A549 (cell line): ENCODE measurements at regions not wholly inside any gene's neighbourhood (a gene's known extent, or its start where the extent isn't known, plus 50 kb on each side); places are given as distances from the start of the nearest gene placed in this dataset.

Source experiments
- ATAC-seq, 2 experiments: fragments of 200-7000 bp in 1 of 2; fragments of >200 bp in 1 of 2; cut with Nextera tagmentation in 1 of 2; cut with Tn5 transposase in 1 of 2; 3 replicates each; pipeline versions ENCODE4 v1.8.0 to v1.9.1; 2018 to 2020; ENCODE audit warnings: mild to moderate bottlenecking in 1 of 2, moderate library complexity in 1 of 2
- CTCF ChIA-PET: fragments of 300-600 bp; sonication (Branson Sonifier 250); formaldehyde crosslinking; extraction: SDS; loops from one replicate; lab custom pipeline; 2021; ENCODE audit warnings: antibody characterized with exemption, inconsistent platforms; lab: Yijun Ruan, JAX
- POLR2A ChIA-PET: fragments of 350-600 bp; formaldehyde crosslinking; extraction: SDS; loops from one replicate; lab custom pipeline; 2021; ENCODE audit warnings: antibody characterized with exemption, inconsistent platforms; lab: Yijun Ruan, JAX
- DNase-seq, 2 experiments: peaks; one replicate each; pipeline versions ENCODE4 v3.0.0 to v3.0.0-alpha.2; 2011 to 2016; ENCODE audit warnings: low read depth in 1 of 2, low spot score in 1 of 2
- FAIRE-seq: peaks from 2 replicates; lab custom pipeline; 2011; peaks lifted over from hg19 to GRCh38; lab: Jason Lieb, UNC
- H3K27ac ChIP-seq, 2 experiments: fragments of >200 bp; sonication (Bioruptor Twin); formaldehyde crosslinking; 3 replicates each; pipeline ENCODE4 v1.5.1; 2016 to 2017
- H3K4me1 ChIP-seq: fragments of >200 bp; sonication (Bioruptor Twin); formaldehyde crosslinking; 3 replicates; pipeline ENCODE4 v1.6.1; 2016
- H3K4me2 ChIP-seq: fragments of >200 bp; sonication (Bioruptor Twin); formaldehyde crosslinking; 3 replicates; pipeline ENCODE4 v1.6.1; 2016
- H3K4me3 ChIP-seq: fragments of >200 bp; sonication (Bioruptor Twin); formaldehyde crosslinking; 3 replicates; pipeline ENCODE4 v1.5.1; 2016
- H3K9me3 ChIP-seq: fragments of >200 bp; sonication (Bioruptor Twin); formaldehyde crosslinking; 3 replicates; pipeline ENCODE4 v1.6.1; 2016
- CBX8 ChIP-seq: fragments of 200-600 bp; sonication (generic); IDR thresholded peaks from 2 replicates; pipeline ENCODE4 v1.6.1; 2016
- CEBPB ChIP-seq, 2 experiments: fragments of >200 bp in 1 of 2; sonication (Bioruptor Twin) in 1 of 2; formaldehyde crosslinking in 1 of 2; IDR thresholded peaks; 2 replicates each; pipeline ENCODE4 v1.6.1; 2012 to 2016
- CHD2 ChIP-seq: fragments of 150-350 bp; IDR thresholded peaks from 2 replicates; pipeline ENCODE4 v1.6.1; 2014; ENCODE audit warnings: low read length; ENCODE audit not compliant: partially characterized antibody
- CHD4 ChIP-seq: fragments of 200-600 bp; sonication (generic); IDR thresholded peaks from 2 replicates; pipeline ENCODE4 v1.6.1; 2016; ENCODE audit warnings: antibody characterized with exemption, mild to moderate bottlenecking, borderline replicate concordance
- EP300 ChIP-seq, 2 experiments: fragments of >200 bp; sonication (Bioruptor Twin); formaldehyde crosslinking; IDR thresholded peaks; 2 replicates in 1 of 2; 3 replicates in 1 of 2; pipeline ENCODE4 v1.6.1; 2016 to 2017
- ESRRA ChIP-seq: fragments of 150-350 bp; IDR thresholded peaks from 2 replicates; pipeline ENCODE4 v1.6.1; 2014; ENCODE audit warnings: mild to moderate bottlenecking, low read length, borderline replicate concordance
- FOSB ChIP-seq: fragments of 250-450 bp; sonication (Bioruptor Pico); IDR thresholded peaks from 2 replicates; pipeline ENCODE4 v1.5.0; 2020; ENCODE audit warnings: mild to moderate bottlenecking, moderate library complexity
- FOXS1 ChIP-seq: fragments of 250-450 bp; sonication (Bioruptor Pico); IDR thresholded peaks from 2 replicates; pipeline ENCODE4 v1.5.0; 2020; ENCODE audit warnings: mild to moderate bottlenecking, moderate library complexity
- GATA3 ChIP-seq: IDR thresholded peaks from 2 replicates; pipeline ENCODE4 v1.6.1; 2012; ENCODE audit warnings: borderline replicate concordance
- HDAC2 ChIP-seq: fragments of 200-600 bp; sonication (generic); IDR thresholded peaks from 2 replicates; pipeline ENCODE4 v1.6.1; 2016
- HOXB13 ChIP-seq: fragments of 250-450 bp; sonication (Bioruptor Pico); IDR thresholded peaks from 2 replicates; pipeline ENCODE4 v1.5.0; 2020; ENCODE audit warnings: low read depth, mild to moderate bottlenecking, moderate library complexity
- MAFK ChIP-seq: fragments of 450-650 bp; IDR thresholded peaks from 2 replicates; pipeline ENCODE4 v1.6.1; 2014; ENCODE audit not compliant: partially characterized antibody
- MYC ChIP-seq: IDR thresholded peaks from 2 replicates; pipeline ENCODE4 v1.6.1; 2012; ENCODE audit warnings: mild to moderate bottlenecking, inconsistent platforms, low read length, improper control_type of control experiment, borderline replicate concordance
- NFE2L2 ChIP-seq: fragments of 150-350 bp; conservative IDR thresholded peaks from 2 replicates; pipeline ENCODE4 v1.6.1; 2014; ENCODE audit warnings: low read length
- POLR2AphosphoS2 ChIP-seq: conservative IDR thresholded peaks from 2 replicates; pipeline ENCODE4 v1.6.1; 2012; ENCODE audit warnings: low read length, improper control_type of control experiment, inconsistent platforms
- RCOR1 ChIP-seq: fragments of 150-350 bp; IDR thresholded peaks from 2 replicates; pipeline ENCODE4 v1.6.1; 2014; ENCODE audit warnings: antibody characterized with exemption, low read length, low read depth
- RFX5 ChIP-seq: fragments of 450-650 bp; IDR thresholded peaks from 2 replicates; pipeline ENCODE4 v1.7.1; 2014; ENCODE audit warnings: antibody characterized with exemption, mild to moderate bottlenecking, moderate library complexity
- RNF2 ChIP-seq: fragments of 200-600 bp; sonication (generic); IDR thresholded peaks from 2 replicates; pipeline ENCODE4 v1.6.1; 2016; ENCODE audit warnings: low read depth, mild to moderate bottlenecking, antibody characterized with exemption, moderate library complexity, borderline replicate concordance
- SREBF2 ChIP-seq: fragments of 450-650 bp; IDR thresholded peaks from 2 replicates; pipeline ENCODE4 v1.6.1; 2014; ENCODE audit warnings: mild to moderate bottlenecking, moderate library complexity
- TFCP2L1 ChIP-seq: fragments of 250-450 bp; sonication (Bioruptor Pico); IDR thresholded peaks from 2 replicates; pipeline ENCODE4 v1.5.0; 2021; ENCODE audit warnings: mild to moderate bottlenecking
- ZFP36 ChIP-seq: fragments of 450-650 bp; IDR thresholded peaks from 2 replicates; pipeline ENCODE4 v1.6.1; 2014; ENCODE audit warnings: borderline replicate concordance; ENCODE audit not compliant: partially characterized antibody
- ZSCAN20 ChIP-seq: fragments of 250-450 bp; sonication (Bioruptor Pico); IDR thresholded peaks from 2 replicates; pipeline ENCODE4 v1.8.0; 2022; ENCODE audit warnings: mild to moderate bottlenecking, moderate library complexity
- WGBS: methylation state at CpG from one replicate; pipeline ENCODE4 v1.1.6; 2017; ENCODE audit errors: missing lambda C conversion rate; 5-methylcytosine and 5-hydroxymethylcytosine counted together
- TF ChIP-seq, protein P1 (sequence below): fragments of 250-450 bp; sonication (Bioruptor Pico); IDR thresholded peaks from 2 replicates; pipeline ENCODE4 v1.5.0; 2021; ENCODE audit warnings: mild to moderate bottlenecking, moderate library complexity, borderline replicate concordance
- TF ChIP-seq, protein P2 (sequence below): IDR thresholded peaks from 2 replicates; pipeline ENCODE4 v1.6.1; 2012
- TF ChIP-seq, protein P3 (sequence below): fragments of >200 bp; sonication (Bioruptor Twin); formaldehyde crosslinking; IDR thresholded peaks from 3 replicates; pipeline ENCODE4 v1.6.1; 2016

DNA sequence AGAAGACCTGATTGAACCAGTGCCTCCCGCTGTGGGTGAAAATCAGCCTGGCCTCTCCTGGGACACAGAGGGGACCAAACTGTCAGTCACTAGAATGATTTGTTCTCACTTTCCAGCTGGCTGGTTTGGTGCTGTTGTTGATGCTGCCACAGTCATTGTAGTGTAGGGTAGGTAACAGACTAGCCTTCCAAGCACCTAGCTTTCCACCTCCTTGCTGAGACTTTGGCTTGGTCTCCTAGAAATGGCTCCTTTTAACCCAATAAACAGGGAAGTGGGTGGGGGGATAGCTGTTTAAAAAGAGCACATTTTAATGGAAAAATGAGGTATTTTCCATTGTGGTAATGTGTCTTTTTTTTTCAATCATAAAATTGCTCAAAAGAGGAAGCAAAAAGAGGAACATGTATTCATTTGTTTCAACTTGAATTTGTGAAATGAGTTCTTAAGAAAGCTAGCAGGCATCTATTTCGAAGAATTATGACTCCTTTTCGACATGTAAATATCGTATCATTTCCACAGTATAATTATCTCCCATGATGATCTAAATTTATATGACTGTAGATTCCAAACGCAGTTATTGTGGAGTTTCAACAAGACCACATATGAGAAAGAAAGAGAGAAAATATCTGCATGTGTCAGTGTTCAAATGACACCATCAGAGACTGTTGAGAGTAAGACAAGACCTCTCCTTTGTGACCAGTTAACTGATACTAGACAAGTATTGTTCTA is 190.1 kb downstream of the HLX start:
- Histone ChIP-seq H3K4me1 (no peaks in the 10 kb centered on the region), H3K27ac (no peak overlapping the region), H3K4me3 (no peak overlapping the region)
- no peak for DNase-seq
- TF ChIP-seq GATA3 (no peak), MAFK (no peak), CHD4 (no peak)
- TF ChIP-seq, protein P1, sequence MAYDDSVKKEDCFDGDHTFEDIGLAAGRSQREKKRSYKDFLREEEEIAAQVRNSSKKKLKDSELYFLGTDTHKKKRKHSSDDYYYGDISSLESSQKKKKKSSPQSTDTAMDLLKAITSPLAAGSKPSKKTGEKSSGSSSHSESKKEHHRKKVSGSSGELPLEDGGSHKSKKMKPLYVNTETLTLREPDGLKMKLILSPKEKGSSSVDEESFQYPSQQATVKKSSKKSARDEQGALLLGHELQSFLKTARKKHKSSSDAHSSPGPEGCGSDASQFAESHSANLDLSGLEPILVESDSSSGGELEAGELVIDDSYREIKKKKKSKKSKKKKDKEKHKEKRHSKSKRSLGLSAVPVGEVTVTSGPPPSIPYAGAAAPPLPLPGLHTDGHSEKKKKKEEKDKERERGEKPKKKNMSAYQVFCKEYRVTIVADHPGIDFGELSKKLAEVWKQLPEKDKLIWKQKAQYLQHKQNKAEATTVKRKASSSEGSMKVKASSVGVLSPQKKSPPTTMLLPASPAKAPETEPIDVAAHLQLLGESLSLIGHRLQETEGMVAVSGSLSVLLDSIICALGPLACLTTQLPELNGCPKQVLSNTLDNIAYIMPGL (CRISPR knock-in tag) = no peak
- TF ChIP-seq, all 56 proteins: peak for 0
- ChIA-PET POLR2A (no interaction called here), CTCF (no interaction called here)
- ATAC-seq (no peak), FAIRE-seq (no peak)
- no peaks in the 10 kb centered on the region for H3K9me3 ChIP-seq
- WGBS = 52% methylated on average over 5 of the region's 5 CpGs
- no peak overlapping the region for H3K4me2 ChIP-seq

DNA sequence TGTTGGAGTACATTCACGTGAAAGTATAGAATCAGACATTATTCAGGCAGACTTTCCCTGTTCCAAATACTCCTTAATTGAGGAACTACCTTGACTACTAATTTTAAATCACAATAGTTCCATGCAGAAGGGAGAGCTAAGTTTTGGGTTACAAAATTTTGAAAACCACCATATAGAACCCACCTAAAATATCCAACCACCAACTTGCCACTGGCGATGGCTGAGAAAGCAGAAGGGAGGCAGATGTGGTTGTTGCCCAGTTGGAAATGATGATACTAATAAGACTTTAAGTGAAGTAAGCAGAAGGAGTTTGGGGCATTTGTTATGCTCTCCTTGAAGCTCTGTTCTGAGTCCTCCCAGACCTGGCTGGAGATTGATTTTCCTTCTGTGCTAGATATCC is 190.7 kb downstream of the HLX start:
- no peak for ATAC-seq
- no peak for TF ChIP-seq SREBF2
- TF ChIP-seq MAFK = no peak
- TF ChIP-seq, all 56 proteins: peak for 0
- H3K4me3 ChIP-seq = no peak overlapping the region
- DNase-seq (no peak), FAIRE-seq (no peak)
- H3K27ac ChIP-seq = no peak overlapping the region
- H3K9me3 ChIP-seq = no peaks in the 10 kb centered on the region
- WGBS = 77% methylated on average over 2 of the region's 2 CpGs
- no peaks in the 10 kb centered on the region for H3K4me1 ChIP-seq
- ChIA-PET CTCF (interaction anchor here (2.3 kb wide), 1 partner anchor 134 kb away, joined by 5 read pairs; no protein-coding TSS in a partner anchor), POLR2A (no interaction called here)
- no peak overlapping the region for H3K4me2 ChIP-seq

DNA sequence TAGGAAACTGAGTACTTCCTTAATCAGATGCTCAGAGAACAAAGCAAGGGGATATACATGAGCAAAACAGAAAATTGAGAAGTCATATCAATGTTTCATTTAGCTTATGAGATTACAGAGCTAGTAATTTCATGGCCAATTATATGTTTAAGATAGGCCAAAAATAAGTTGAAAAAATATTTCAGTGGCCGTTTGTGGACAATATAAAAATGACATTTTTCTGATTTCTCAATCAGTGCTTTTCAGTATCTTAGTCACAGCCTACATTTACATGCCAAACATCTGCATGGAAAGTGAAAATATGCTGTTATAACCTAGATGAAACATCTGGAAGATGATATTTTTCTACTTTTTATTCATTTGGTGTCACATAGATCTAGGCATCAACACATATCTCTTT is 192.5 kb downstream of the HLX start:
- CTCF ChIA-PET = interaction anchor here (2.3 kb wide), 1 partner anchor 132 kb away, joined by 5 read pairs; no protein-coding TSS in a partner anchor
- WGBS = 12% methylated on average over 1 of the region's 1 CpG

DNA sequence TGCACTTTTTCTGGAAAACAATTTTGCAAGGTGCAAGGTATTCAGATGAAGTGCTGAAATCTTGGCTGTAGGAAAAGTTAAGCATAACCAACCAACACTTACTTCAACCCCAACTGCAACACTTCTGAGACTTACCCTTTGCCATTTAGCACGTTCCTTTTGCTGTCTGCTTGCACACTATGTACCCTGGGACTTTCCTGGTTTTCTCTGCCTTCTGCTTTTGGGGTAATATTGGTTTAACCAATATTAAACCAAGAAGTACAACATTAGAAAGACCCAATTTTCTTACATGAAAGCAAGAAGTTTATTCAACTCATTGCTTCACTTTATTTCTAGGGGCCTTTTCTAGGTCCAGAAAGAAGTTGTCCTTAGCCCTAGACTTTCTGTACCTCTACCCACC is 193.0 kb downstream of the HLX start:
- ChIA-PET POLR2A (no interaction called here), CTCF (interaction anchor here (2.3 kb wide), 1 partner anchor 131 kb away, joined by 5 read pairs; no protein-coding TSS in a partner anchor)
- Histone ChIP-seq H3K9me3 (no peaks in the 10 kb centered on the region), H3K4me1 (no peaks in the 10 kb centered on the region), H3K4me3 (no peak overlapping the region), H3K4me2 (no peak overlapping the region), H3K27ac (no peak overlapping the region)
- WGBS = 37% methylated on average over 1 of the region's 1 CpG
- DNase-seq (no peak), FAIRE-seq (no peak), ATAC-seq (no peak)
- no peak for TF ChIP-seq NFE2L2
- no peak for TF ChIP-seq ESRRA
- no peak for TF ChIP-seq MAFK
- TF ChIP-seq GATA3 = no peak
- TF ChIP-seq ZFP36 = no peak
- TF ChIP-seq, protein P2, sequence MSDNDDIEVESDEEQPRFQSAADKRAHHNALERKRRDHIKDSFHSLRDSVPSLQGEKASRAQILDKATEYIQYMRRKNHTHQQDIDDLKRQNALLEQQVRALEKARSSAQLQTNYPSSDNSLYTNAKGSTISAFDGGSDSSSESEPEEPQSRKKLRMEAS = no peak
- TF ChIP-seq TFCP2L1 (CRISPR knock-in tag) = no peak
- no peak for TF ChIP-seq FOSB (CRISPR knock-in tag)
- TF ChIP-seq RFX5 = no peak
- TF ChIP-seq EP300 (IDR thresholded peaks at IDR 0.05) = no peak
- no peak for TF ChIP-seq POLR2AphosphoS2
- TF ChIP-seq, protein P1 (CRISPR knock-in tag) = no peak
- no peak for TF ChIP-seq RCOR1
- TF ChIP-seq CEBPB (IDR thresholded peaks at IDR 0.05) = no peak
- TF ChIP-seq ZSCAN20 (CRISPR knock-in tag) = no peak
- no peak for TF ChIP-seq CHD2
- no peak for TF ChIP-seq HOXB13 (CRISPR knock-in tag)

More for the DNA sequence above, 192.5 kb downstream of the HLX start:
- Histone ChIP-seq H3K4me1 (no peaks in the 10 kb centered on the region), H3K4me3 (no peak overlapping the region), H3K4me2 (no peak overlapping the region), H3K27ac (no peak overlapping the region), H3K9me3 (no peaks in the 10 kb centered on the region)
- POLR2A ChIA-PET = no interaction called here
- DNase-seq = no peak
- no peak for TF ChIP-seq CHD4
- TF ChIP-seq, protein P2 = no peak
- no peak for TF ChIP-seq HDAC2
- no peak for TF ChIP-seq GATA3
- no peak for TF ChIP-seq MAFK
- TF ChIP-seq, protein P3, sequence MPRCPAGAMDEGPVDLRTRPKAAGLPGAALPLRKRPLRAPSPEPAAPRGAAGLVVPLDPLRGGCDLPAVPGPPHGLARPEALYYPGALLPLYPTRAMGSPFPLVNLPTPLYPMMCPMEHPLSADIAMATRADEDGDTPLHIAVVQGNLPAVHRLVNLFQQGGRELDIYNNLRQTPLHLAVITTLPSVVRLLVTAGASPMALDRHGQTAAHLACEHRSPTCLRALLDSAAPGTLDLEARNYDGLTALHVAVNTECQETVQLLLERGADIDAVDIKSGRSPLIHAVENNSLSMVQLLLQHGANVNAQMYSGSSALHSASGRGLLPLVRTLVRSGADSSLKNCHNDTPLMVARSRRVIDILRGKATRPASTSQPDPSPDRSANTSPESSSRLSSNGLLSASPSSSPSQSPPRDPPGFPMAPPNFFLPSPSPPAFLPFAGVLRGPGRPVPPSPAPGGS = no peak
- no peak for TF ChIP-seq TFCP2L1 (CRISPR knock-in tag)
- TF ChIP-seq RNF2 = no peak
- TF ChIP-seq ZFP36 = no peak
- no peak for TF ChIP-seq MYC
- no peak for TF ChIP-seq FOXS1 (CRISPR knock-in tag)
- no peak for TF ChIP-seq CBX8
- ATAC-seq = no peak
- FAIRE-seq = no peak
